K562 (cell line): ENCODE measurements at regions not wholly inside any gene's neighbourhood (a gene's known extent, or its start where the extent isn't known, plus 50 kb on each side); places are given as distances from the start of the nearest gene placed in this dataset.

ENCODE experiments used
- ATAC-seq: fragments of 200-7000 bp; cut with Tn5 transposase; 3 replicates; pipeline ENCODE4 v1.9.1; 2020; ENCODE audit warnings: moderate library complexity
- BruUV-seq: library from RNA; stranded (reverse); fragments of 400-500 nt; replicated peaks from 2 replicates; lab custom pipeline; 2021; lab: Mats Ljungman, UMichigan
- CTCF ChIA-PET: fragments of 300-600 bp; formaldehyde crosslinking; extraction: SDS; loops from one replicate; lab custom pipeline; 2021; ENCODE audit warnings: low intra/inter-chr PET ratio; lab: Yijun Ruan, JAX
- POLR2A ChIA-PET: fragments of 300-600, 350-650 bp; sonication (Branson Sonifier 250); formaldehyde crosslinking; extraction: SDS; loops from one replicate; lab custom pipeline; 2021; ENCODE audit warnings: antibody characterized with exemption, inconsistent platforms; lab: Yijun Ruan, JAX
- DNase-seq, 4 experiments: peaks; one replicate each; pipeline versions ENCODE4 v3.0.0 to v3.0.0-alpha.2; 2011 to 2018; ENCODE audit warnings: low spot score in 3 of 4, mixed read lengths in 3 of 4; ENCODE audit errors: extremely low read depth in 1 of 4
- FAIRE-seq: peaks from 2 replicates; lab custom pipeline; 2011; peaks lifted over from hg19 to GRCh38; lab: Jason Lieb, UNC
- H2AFZ ChIP-seq: 2 replicates; pipeline ENCODE4 v1.6.0; 2011; ENCODE audit warnings: low read depth, low read length, control low read depth, inconsistent platforms
- H3K27ac ChIP-seq: fragments of 200-600 bp; 3 replicates; pipeline ENCODE4 v1.8.0; 2011; ENCODE audit warnings: low read depth, mild to moderate bottlenecking, control low read depth, inconsistent platforms, low read length, moderate library complexity, mixed read lengths; ENCODE audit errors: extremely low read depth
- H3K27me3 ChIP-seq, 2 experiments: fragments of 300-600 bp in 1 of 2; 2 replicates in 1 of 2; 3 replicates in 1 of 2; pipeline versions ENCODE4 v1.6.0 to v1.8.0; 2011; ENCODE audit warnings: inconsistent platforms in 2 of 2, low read length in 2 of 2, mild to moderate bottlenecking in 1 of 2, mixed read lengths in 1 of 2, moderate library complexity in 1 of 2; ENCODE audit not compliant: control insufficient read depth in 2 of 2, insufficient read depth in 2 of 2
- H3K36me3 ChIP-seq: fragments of 300-600 bp; 3 replicates; pipeline ENCODE4 v1.8.0; 2011; ENCODE audit warnings: mild to moderate bottlenecking, low read length, inconsistent platforms; ENCODE audit not compliant: control insufficient read depth, insufficient read depth
- H3K4me1 ChIP-seq, 2 experiments: fragments of 200-600 bp in 1 of 2; replicated peaks in 1 of 2; 2 replicates in 1 of 2; 3 replicates in 1 of 2; pipeline versions ENCODE4 v1.5.1 to v1.8.0; 2011; ENCODE audit warnings: inconsistent platforms in 2 of 2, low read length in 2 of 2, mild to moderate bottlenecking in 1 of 2, mixed read lengths in 1 of 2, moderate library complexity in 1 of 2; ENCODE audit not compliant: control insufficient read depth in 2 of 2, insufficient read depth in 2 of 2
- H3K4me2 ChIP-seq: 2 replicates; pipeline ENCODE4 v1.6.1; 2011; ENCODE audit warnings: low read length, control low read depth, inconsistent platforms, mixed read lengths; ENCODE audit not compliant: insufficient read depth
- H3K4me3 ChIP-seq: fragments of 200-600 bp; sonication (generic), shearing (Covaris generic); 2 replicates; pipeline ENCODE4 v1.5.1; 2016; ENCODE audit warnings: control low read depth, inconsistent platforms
- H3K79me2 ChIP-seq: fragments of 200-600 bp; 3 replicates; pipeline ENCODE4 v1.8.0; 2011; ENCODE audit warnings: low read length, inconsistent platforms; ENCODE audit not compliant: control insufficient read depth, insufficient read depth
- H3K9ac ChIP-seq, 2 experiments: 2 replicates each; pipeline versions ENCODE4 v1.6.0 to v1.6.1; 2011; ENCODE audit warnings: low read depth in 2 of 2, low read length in 2 of 2, control low read depth in 1 of 2, inconsistent platforms in 1 of 2, mild to moderate bottlenecking in 1 of 2, mixed read lengths in 1 of 2; ENCODE audit not compliant: insufficient read depth in 1 of 2
- H3K9me1 ChIP-seq: one replicate; pipeline ENCODE4 v1.6.0; 2011; ENCODE audit warnings: inconsistent platforms, mild to moderate bottlenecking, low read length, moderate library complexity; ENCODE audit not compliant: control insufficient read depth, insufficient read depth
- H3K9me3 ChIP-seq: replicated peaks from 2 replicates; pipeline ENCODE4 v1.5.1; 2011; ENCODE audit warnings: low read depth, low read length, inconsistent platforms; ENCODE audit not compliant: control insufficient read depth, insufficient read depth
- H4K20me1 ChIP-seq: replicated peaks from 2 replicates; pipeline ENCODE4 v1.6.1; 2011; ENCODE audit warnings: low read length, inconsistent platforms, mixed read lengths; ENCODE audit not compliant: control insufficient read depth, insufficient read depth
- BACH1 ChIP-seq: fragments of 200-800 bp; sonication (Bioruptor generic); IDR thresholded peaks from 2 replicates; pipeline ENCODE4 v1.6.1; 2016; ENCODE audit warnings: missing genetic modification characterization, missing compliant biosample characterization
- C11orf30 ChIP-seq: fragments of 450-650 bp; IDR thresholded peaks from 2 replicates; pipeline ENCODE4 v1.6.1; 2016; ENCODE audit warnings: low read depth, mild to moderate bottlenecking
- GTF2E2 ChIP-seq: fragments of 200-800 bp; sonication (Bioruptor generic); IDR thresholded peaks from 2 replicates; pipeline ENCODE4 v1.6.1; 2016; ENCODE audit warnings: missing genetic modification characterization, missing compliant biosample characterization
- OTX1 ChIP-seq: fragments of 450-650 bp; formaldehyde crosslinking; IDR thresholded peaks from 2 replicates; pipeline ENCODE4 v1.4.0; 2022; ENCODE audit warnings: mild to moderate bottlenecking
- RHOXF2B ChIP-seq: fragments of 250-450 bp; sonication (Bioruptor Pico); conservative IDR thresholded peaks from 2 replicates; pipeline ENCODE4 v1.5.1; 2021
- SRF ChIP-seq, 2 experiments: fragments of 250-450, 450-650 bp in 1 of 2; sonication (Bioruptor Pico) in 1 of 2; sonication (generic) in 1 of 2; formaldehyde crosslinking; IDR thresholded peaks; 2 replicates each; pipeline versions ENCODE4 v1.5.0 to v1.5.1; 2020 to 2022; ENCODE audit warnings: mild to moderate bottlenecking in 1 of 2, missing genetic modification reagents in 1 of 2
- WGBS: fragments of 100-300 bp; shearing (Covaris generic); methylation state at CpG from one replicate; pipeline ENCODE4 v1.1.6; 2016; ENCODE audit warnings: low coverage, mixed read lengths; ENCODE audit not compliant: insufficient coverage; ENCODE audit errors: missing lambda C conversion rate; 5-methylcytosine and 5-hydroxymethylcytosine counted together
- in situ Hi-C: fragments of 300-500 bp; cut with MboI; formaldehyde crosslinking; loops from 4 replicates; pipeline ENCODE4 v1.15.0; 2018; ENCODE audit warnings: inconsistent platforms, mixed read lengths
- intact Hi-C: fragments of 100-400 bp; cut with micrococcal nuclease; formaldehyde crosslinking; loops from 2 replicates; pipeline ENCODE4 v1.14.2; 2022
- TF ChIP-seq, protein P1 (sequence below), 3 experiments: fragments of 200-800 bp in 1 of 3; sonication (Bioruptor generic) in 1 of 3; sonication (generic) in 1 of 3; formaldehyde crosslinking in 1 of 3; IDR thresholded peaks; 2 replicates each; pipeline versions ENCODE4 v1.6.1 to v1.8.0; 2016 to 2022; ENCODE audit warnings: mild to moderate bottlenecking in 2 of 3, missing compliant biosample characterization in 2 of 3, missing genetic modification characterization in 2 of 3, missing genetic modification reagents in 1 of 3

DNA sequence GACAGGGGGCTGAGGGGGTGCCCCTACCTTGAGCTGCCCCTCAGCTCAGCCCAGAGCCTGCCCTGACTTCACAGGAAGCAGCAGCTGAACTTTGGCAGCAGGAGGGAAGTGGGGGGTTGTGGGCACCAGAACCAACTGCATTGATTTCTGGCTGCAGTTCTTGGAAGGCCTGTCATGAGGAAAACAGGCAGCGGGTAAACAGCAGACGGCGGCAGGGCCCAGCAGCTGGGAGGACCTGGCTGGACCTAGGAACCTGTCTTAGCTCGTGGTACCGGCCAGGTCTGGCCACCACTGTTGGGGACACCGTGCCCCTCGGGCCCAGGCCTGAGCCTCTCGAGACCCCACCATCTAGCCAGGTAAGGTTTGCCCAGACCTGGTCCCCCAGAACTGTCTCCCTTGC lies 154.2 kb upstream of the MYL2 start:
- Histone ChIP-seq H3K4me3 (no peak overlapping the region), H3K27ac (no peak overlapping the region), H3K9ac (no peak overlapping the region), H3K4me2 (no peak overlapping the region), H3K27me3 (peaks cover 11 to 49% of the 10 kb centered on the region in 2 experiments), H3K9me1 (no peaks in the 10 kb centered on the region), H3K4me1 (no peaks in the 10 kb centered on the region; a peak in 1 of 5 replicates), H3K9me3 (no peaks in the 10 kb centered on the region)
- no peak for ATAC-seq
- WGBS, result 0% methylated on average over 8 of the region's 8 CpGs
- no TSS peak for BruUV-seq
- intact Hi-C loops (no loop called here), in situ Hi-C loops (no loop called here)
- TF ChIP-seq GTF2E2 (tag) (no peak), RHOXF2B (CRISPR knock-in tag) (no peak), C11orf30 (no peak), SRF (CRISPR knock-in tag; IDR thresholded peaks at IDR 0.05) (no peak), OTX1 (CRISPR knock-in tag) (no peak), BACH1 (tag) (no peak)
- TF ChIP-seq, protein P1, sequence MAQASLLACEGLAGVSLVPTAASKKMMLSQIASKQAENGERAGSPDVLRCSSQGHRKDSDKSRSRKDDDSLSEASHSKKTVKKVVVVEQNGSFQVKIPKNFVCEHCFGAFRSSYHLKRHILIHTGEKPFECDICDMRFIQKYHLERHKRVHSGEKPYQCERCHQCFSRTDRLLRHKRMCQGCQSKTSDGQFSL (CRISPR knock-in tag; IDR thresholded peaks at IDR 0.05), result no peak
- TF ChIP-seq, protein P1 (tag; IDR thresholded peaks at IDR 0.05), result no peak
- TF ChIP-seq, all 486 proteins: peak for 0
- H4K20me1 ChIP-seq, result no peaks in the 10 kb centered on the region
- DNase-seq (no peak), FAIRE-seq (no peak)
- H3K36me3 ChIP-seq, result no peaks in the 10 kb centered on the region
- H2AFZ ChIP-seq, result no peak overlapping the region
- H3K79me2 ChIP-seq, result no peaks in the 10 kb centered on the region
- ChIA-PET POLR2A (no interaction called here), CTCF (no interaction called here)
